ENCODE measurements at regions not wholly inside any gene's neighbourhood (a gene's known extent, or its start where the extent isn't known, plus 50 kb on each side); places are given as distances from the start of the nearest gene placed in this dataset.

GRCh38 chr16:66133643-66134338, 232.7 kb upstream of the CDH5 start:
- DNase-seq (ENCODE audit: low read depth in 1 of 2, low spot score in 2 of 2) (no peak), FAIRE-seq (no peak)
- 92% methylated on average over 6 of the region's 6 CpGs; no CpG with 5 or more reads in 1 of the 2 experiments for WGBS, 2 experiments (ENCODE audit: extremely low coverage in 1 of 2, insufficient coverage in 1 of 2, insufficient read length in 1 of 2, insufficient replicate concordance in 2 of 2, low coverage in 1 of 2, low lambda C conversion rate in 2 of 2, missing lambda C conversion rate in 1 of 2)
- no peak overlapping the region for H4K5ac ChIP-seq (ENCODE audit: insufficient read length, low read depth, low read length)
- H4K91ac ChIP-seq (replicated peaks; ENCODE audit: insufficient read length, low read length) = no peak overlapping the region
- H3K18ac ChIP-seq (ENCODE audit: extremely low read depth, low read length) = no peak overlapping the region
- no peak overlapping the region for H3K9ac ChIP-seq (replicated peaks in 1 of 4; ENCODE audit: extremely low read depth in 1 of 4, low read depth in 3 of 4, low read length in 3 of 4)
- H3K14ac ChIP-seq (ENCODE audit: insufficient read length) = no peak overlapping the region
- no peak overlapping the region for H2AK5ac ChIP-seq (ENCODE audit: low read depth, low read length)
- H2BK20ac ChIP-seq (ENCODE audit: low read length) = no peak overlapping the region
- H3K4me2 ChIP-seq (ENCODE audit: insufficient read depth in 1 of 2, low read depth in 2 of 2, low read length in 2 of 2) = no peak overlapping the region
- H2AFZ ChIP-seq (ENCODE audit: low read length) = no peak overlapping the region
- H3K4me1 ChIP-seq (replicated peaks in 1 of 4; ENCODE audit: control insufficient read depth in 3 of 4, insufficient read depth in 4 of 4, low read length in 3 of 4) = peaks cover 0 to 4% (median 1%) of the 10 kb centered on the region in 4 experiments; a peak in 2 of 7 replicates
- no peaks in the 10 kb centered on the region for H3K9me3 ChIP-seq (ENCODE audit: insufficient read depth in 2 of 2, low read depth in 1 of 2, low read length in 1 of 2)
- H3K27ac ChIP-seq (ENCODE audit: low read depth, low read length) = no peak overlapping the region
- no peak overlapping the region for H2BK12ac ChIP-seq (ENCODE audit: low read depth, low read length)
- H2BK5ac ChIP-seq (ENCODE audit: low read depth, low read length) = no peak overlapping the region
- H3K27me3 ChIP-seq (replicated peaks in 1 of 4; ENCODE audit: control insufficient read depth in 3 of 4, extremely low read depth in 1 of 4, insufficient read depth in 3 of 4, low read length in 3 of 4) = no peaks in the 10 kb centered on the region
- POLR2A ChIA-PET (ENCODE audit: partially characterized antibody) = no interaction called here
- no peak overlapping the region for H3K23ac ChIP-seq (ENCODE audit: insufficient read length)
- H3K56ac ChIP-seq (replicated peaks; ENCODE audit: insufficient read length, low read depth, low read length) = no peak overlapping the region
- no peaks in the 10 kb centered on the region for H3K79me2 ChIP-seq (ENCODE audit: control insufficient read depth in 1 of 2, insufficient read depth in 2 of 2, low read length in 2 of 2)
- no peak for TF ChIP-seq ZNF274 (IDR thresholded peaks at IDR 0.05; ENCODE audit: borderline replicate concordance, extremely low read depth, low read length)
- TF ChIP-seq MAFK (IDR thresholded peaks at IDR 0.05; ENCODE audit: low read depth, low read length) = no peak
- TF ChIP-seq TCF12 (IDR thresholded peaks at IDR 0.05; ENCODE audit: low read depth, low read length) = no peak
- no peak for TF ChIP-seq CEBPB (IDR thresholded peaks at IDR 0.05; ENCODE audit: low read depth, low read length)
- TF ChIP-seq POLR2AphosphoS5 (IDR thresholded peaks at IDR 0.05; ENCODE audit: low read depth, low read length) = no peak
- TF ChIP-seq CTBP2 (IDR thresholded peaks at IDR 0.05; ENCODE audit: borderline replicate concordance, insufficient read depth, insufficient read length, low read length) = no peak
- TF ChIP-seq RNF2 (IDR thresholded peaks at IDR 0.05; ENCODE audit: borderline replicate concordance, low read depth, low read length, missing control alignments, poor library complexity, severe bottlenecking) = no peak
- no peak for TF ChIP-seq CBX8 (IDR thresholded peaks at IDR 0.05; ENCODE audit: borderline replicate concordance, low read depth, low read length)
- TF ChIP-seq BACH1 (IDR thresholded peaks at IDR 0.05; ENCODE audit: low read length) = no peak
- no peak for TF ChIP-seq YY1 (IDR thresholded peaks at IDR 0.05; ENCODE audit: low read depth, low read length)
- no peaks in the 10 kb centered on the region for H3K79me1 ChIP-seq (ENCODE audit: low read depth, low read length)
- H3K23me2 ChIP-seq (ENCODE audit: low read depth, low read length) = no peaks in the 10 kb centered on the region
- no peak overlapping the region for H2BK15ac ChIP-seq (ENCODE audit: low read length)
- H2BK120ac ChIP-seq (replicated peaks; ENCODE audit: low read depth, low read length) = no peak overlapping the region
- no peaks in the 10 kb centered on the region for H4K20me1 ChIP-seq (replicated peaks in 1 of 2; ENCODE audit: control insufficient read depth in 1 of 2, insufficient read depth in 2 of 2, low read length in 2 of 2)
- no peaks in the 10 kb centered on the region for H3K36me3 ChIP-seq (ENCODE audit: control insufficient read depth in 2 of 4, insufficient read depth in 4 of 4, low read length in 3 of 4)
- H4K8ac ChIP-seq (ENCODE audit: extremely low read depth, insufficient read depth, low read length) = no peak overlapping the region
- CTCF ChIA-PET (ENCODE audit: partially characterized antibody) = interaction anchor here (0.9 to 1.6 kb wide), 2 partner anchors 8 to 134 kb away, joined by 3 to 4 read pairs; no protein-coding TSS in a partner anchor
- no peak overlapping the region for H3K4ac ChIP-seq (replicated peaks; ENCODE audit: insufficient read length, low read depth, low read length)
- no peak overlapping the region for H3K4me3 ChIP-seq (ENCODE audit: extremely low read depth in 1 of 4, insufficient read depth in 2 of 4, low read depth in 3 of 4, low read length in 4 of 4)

Measured in H1 (cell line).